ENCODE measurements at regions not wholly inside any gene's neighbourhood (a gene's known extent, or its start where the extent isn't known, plus 50 kb on each side); places are given as distances from the start of the nearest gene placed in this dataset.

DNA sequence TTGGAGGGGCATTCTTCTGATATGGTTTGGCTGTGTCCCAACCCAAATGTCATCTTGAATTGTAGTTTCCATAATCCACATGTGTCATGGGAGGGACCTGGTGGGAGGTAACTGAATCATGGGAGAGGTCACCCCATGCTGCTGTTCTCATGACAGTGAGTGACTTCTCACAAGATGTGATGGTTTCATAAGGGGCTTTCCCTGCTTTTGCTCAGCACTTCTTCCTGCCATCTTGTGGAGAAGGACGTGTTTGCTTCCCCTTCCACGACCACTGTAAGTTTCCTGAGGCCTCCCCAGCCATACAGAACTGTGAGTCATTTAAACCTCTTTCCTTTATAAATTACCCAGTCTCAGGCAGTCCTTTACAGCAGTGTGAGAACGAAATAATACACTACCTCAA lies 382.4 kb downstream of the VRK1 start:
- peak overlapping the region; percentile 91 for H3K27ac Mint-ChIP-seq
- peaks cover 41% of the 10 kb centered on the region for H3K4me1 Mint-ChIP-seq (ENCODE audit: low read depth)
- DNase-seq = peak; percentile 16 to 19
- H3K36me3 Mint-ChIP-seq (ENCODE audit: insufficient read depth in 2 of 2) = peaks cover 13 to 14% of the 10 kb centered on the region in 2 donors
- peaks cover 11 to 12% of the 10 kb centered on the region in 2 donors for H3K9me3 Mint-ChIP-seq
- peak overlapping the region in 1 of 2 donors; percentile 62 for H3K4me3 Mint-ChIP-seq
- H3K27me3 Mint-ChIP-seq (ENCODE audit: low read depth) = no peaks in the 10 kb centered on the region
- ATAC-seq (replicated peaks in 1 of 2) = peak; percentile 20 to 44

DNA sequence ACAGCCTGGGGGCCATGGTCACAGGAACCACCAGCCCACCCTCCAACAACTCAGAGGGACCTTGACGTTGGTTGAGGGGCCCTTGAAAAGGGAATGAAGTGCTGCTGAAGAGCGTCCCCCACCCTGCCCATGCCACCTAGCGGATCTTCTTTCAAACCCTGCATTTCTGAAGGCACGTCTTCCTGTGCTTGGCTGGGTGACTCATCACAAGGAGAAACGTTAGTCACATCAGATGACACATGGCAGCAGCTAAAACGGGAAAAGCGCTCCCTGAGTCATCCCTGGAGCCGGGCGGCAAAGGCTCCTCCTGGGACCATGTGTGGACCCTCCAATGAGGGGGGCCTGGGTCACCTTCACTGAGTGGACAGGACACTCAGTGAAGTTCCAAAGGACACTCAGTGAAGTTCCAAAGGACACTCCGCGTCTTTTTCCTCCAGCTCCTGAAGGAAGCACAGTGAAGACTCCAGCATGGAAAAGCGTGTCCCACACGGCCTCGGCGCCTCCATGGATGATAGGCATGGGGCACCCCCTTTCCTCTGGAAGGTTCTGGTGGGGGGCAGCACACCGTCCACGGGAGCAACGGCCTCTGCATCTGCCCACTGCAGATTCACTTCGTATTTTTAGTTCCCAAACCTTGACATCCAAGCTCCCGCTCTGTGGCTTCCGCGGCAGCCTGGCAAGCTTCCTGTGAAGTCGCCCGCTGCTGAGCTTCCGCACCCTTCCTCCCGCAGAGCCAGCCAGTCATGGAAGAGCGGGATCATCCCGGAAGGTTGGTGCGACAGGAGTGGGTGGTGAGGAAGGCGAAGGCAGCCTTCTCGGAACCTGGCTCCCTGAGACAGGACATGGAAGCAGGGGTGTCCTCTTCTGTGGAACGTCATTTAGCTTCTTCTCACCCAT lies 383.4 kb downstream of the VRK1 start:
- H3K4me3 Mint-ChIP-seq = peak overlapping the region in 1 of 2 donors; percentile 11
- H3K9me3 Mint-ChIP-seq = peaks cover 11 to 12% of the 10 kb centered on the region in 2 donors
- H3K4me1 Mint-ChIP-seq (ENCODE audit: low read depth) = peaks cover 41% of the 10 kb centered on the region
- no peaks in the 10 kb centered on the region for H3K27me3 Mint-ChIP-seq (ENCODE audit: low read depth)
- peaks cover 13 to 14% of the 10 kb centered on the region in 2 donors for H3K36me3 Mint-ChIP-seq (ENCODE audit: insufficient read depth in 2 of 2)
- peak; percentile 20 to 22 for ATAC-seq (replicated peaks in 1 of 2)
- no peak overlapping the region for H3K27ac Mint-ChIP-seq
- peak in 1 of 2 donors; percentile 13 for DNase-seq

DNA sequence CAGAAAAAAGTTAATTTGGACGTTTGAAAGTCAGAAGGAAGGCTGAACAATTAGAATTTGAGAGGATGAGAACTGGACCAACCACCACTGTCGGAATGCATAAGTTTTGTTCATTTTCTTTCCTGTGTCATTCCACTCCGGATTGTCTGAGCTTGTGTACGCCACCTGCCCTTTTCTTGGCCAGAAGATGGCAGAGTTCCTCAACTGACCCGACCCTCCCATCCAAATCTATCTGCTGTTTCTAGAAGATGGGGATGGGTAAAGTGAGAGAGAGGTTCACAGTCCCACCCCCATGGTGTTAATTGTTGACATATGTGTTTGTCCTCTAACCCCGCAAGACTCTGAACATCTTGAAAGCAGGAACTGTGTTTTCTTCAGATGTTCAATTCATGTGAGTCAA lies 388.0 kb downstream of the VRK1 start:
- Mint-ChIP-seq H3K4me3 (no peak overlapping the region), H3K36me3 (ENCODE audit: insufficient read depth in 2 of 2) (peaks cover 7% of the 10 kb centered on the region in 2 donors), H3K9me3 (peaks cover 6% of the 10 kb centered on the region in 2 donors), H3K27me3 (ENCODE audit: low read depth) (no peaks in the 10 kb centered on the region), H3K27ac (no peak overlapping the region), H3K4me1 (ENCODE audit: low read depth) (peaks cover 9% of the 10 kb centered on the region)
- ATAC-seq (replicated peaks in 1 of 2) = no peak
- DNase-seq = no peak

DNA sequence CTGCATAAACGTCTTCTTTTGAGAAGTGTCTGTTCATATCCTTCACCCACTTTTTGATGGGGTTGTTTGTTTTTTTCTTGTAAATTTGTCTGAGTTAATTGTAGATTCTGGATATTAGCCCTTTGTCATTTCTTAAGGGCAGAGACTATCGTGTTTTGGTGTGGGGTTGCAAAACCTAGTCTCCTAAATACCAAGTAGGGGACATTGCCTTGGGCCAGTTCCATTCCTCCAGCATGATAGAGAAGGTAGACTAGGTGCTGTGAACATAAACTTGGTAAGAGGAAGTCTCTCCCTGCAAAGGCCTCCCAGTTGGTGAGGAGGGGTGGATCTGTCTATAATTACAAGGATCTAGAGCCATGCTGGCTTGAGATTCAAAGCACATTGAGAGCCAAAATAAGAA lies 390.7 kb downstream of the VRK1 start:
- Mint-ChIP-seq H3K9me3 (peaks cover 0 to 1% of the 10 kb centered on the region in 2 donors), H3K36me3 (ENCODE audit: insufficient read depth in 2 of 2) (no peaks in the 10 kb centered on the region), H3K4me3 (no peak overlapping the region), H3K27ac (no peak overlapping the region), H3K4me1 (ENCODE audit: low read depth) (no peaks in the 10 kb centered on the region), H3K27me3 (ENCODE audit: low read depth) (no peaks in the 10 kb centered on the region)
- DNase-seq (no peak), ATAC-seq (replicated peaks in 1 of 2) (no peak)

DNA sequence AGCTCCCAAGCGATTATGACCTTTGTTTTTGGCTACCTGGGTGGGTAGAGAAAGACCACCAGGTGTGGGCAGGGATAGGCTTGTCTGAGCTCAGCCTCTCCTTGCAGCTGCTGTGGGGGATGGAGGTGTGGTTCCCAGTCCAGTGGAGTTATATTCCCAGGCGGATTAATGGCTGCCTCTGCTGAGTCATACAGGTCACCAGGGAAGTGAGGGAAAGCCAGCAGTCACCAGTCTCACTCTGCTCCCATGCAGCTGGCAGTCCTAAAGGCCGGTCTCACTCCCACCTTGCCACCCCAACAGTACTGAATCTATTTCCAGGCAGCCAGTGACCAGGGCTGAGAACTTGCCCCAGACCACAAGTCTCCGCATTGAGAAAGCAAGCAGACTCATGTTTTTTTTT lies 399.2 kb downstream of the VRK1 start:
- no peak for DNase-seq
- Mint-ChIP-seq H3K27ac (no peak overlapping the region), H3K36me3 (ENCODE audit: insufficient read depth in 2 of 2) (peaks cover 3 to 6% of the 10 kb centered on the region in 2 donors), H3K27me3 (ENCODE audit: low read depth) (peaks cover 6% of the 10 kb centered on the region), H3K9me3 (peaks cover 6 to 9% of the 10 kb centered on the region in 2 donors), H3K4me1 (ENCODE audit: low read depth) (peaks cover 5% of the 10 kb centered on the region), H3K4me3 (no peak overlapping the region)
- no peak for ATAC-seq (replicated peaks in 1 of 2)

DNA sequence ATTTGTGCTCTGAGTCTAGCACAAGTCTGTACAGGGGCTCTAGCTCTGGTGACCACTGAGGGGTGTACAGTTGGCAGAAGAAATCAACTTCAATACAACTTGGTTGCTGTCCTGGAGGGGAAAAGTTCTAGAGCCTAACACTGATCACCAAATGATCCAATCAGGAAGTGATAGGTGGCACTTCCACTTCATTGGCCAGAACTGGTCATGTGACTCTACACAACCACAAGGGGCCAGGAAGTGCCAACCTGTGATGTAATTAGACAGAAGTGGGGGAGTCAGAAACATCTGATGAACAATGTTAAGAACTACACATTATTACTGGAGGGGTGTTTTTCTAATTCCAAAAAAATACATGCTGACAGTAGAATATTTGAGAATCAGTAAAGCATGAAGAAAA lies 401.6 kb downstream of the VRK1 start:
- peaks cover 3 to 6% of the 10 kb centered on the region in 2 donors for H3K36me3 Mint-ChIP-seq (ENCODE audit: insufficient read depth in 2 of 2)
- peaks cover 5% of the 10 kb centered on the region for H3K4me1 Mint-ChIP-seq (ENCODE audit: low read depth)
- DNase-seq = no peak
- peaks cover 6 to 7% of the 10 kb centered on the region in 2 donors for H3K9me3 Mint-ChIP-seq
- no peak overlapping the region for H3K27ac Mint-ChIP-seq
- H3K27me3 Mint-ChIP-seq (ENCODE audit: low read depth) = peaks cover 6% of the 10 kb centered on the region
- no peak overlapping the region for H3K4me3 Mint-ChIP-seq
- ATAC-seq (replicated peaks in 1 of 2) = no peak

DNA sequence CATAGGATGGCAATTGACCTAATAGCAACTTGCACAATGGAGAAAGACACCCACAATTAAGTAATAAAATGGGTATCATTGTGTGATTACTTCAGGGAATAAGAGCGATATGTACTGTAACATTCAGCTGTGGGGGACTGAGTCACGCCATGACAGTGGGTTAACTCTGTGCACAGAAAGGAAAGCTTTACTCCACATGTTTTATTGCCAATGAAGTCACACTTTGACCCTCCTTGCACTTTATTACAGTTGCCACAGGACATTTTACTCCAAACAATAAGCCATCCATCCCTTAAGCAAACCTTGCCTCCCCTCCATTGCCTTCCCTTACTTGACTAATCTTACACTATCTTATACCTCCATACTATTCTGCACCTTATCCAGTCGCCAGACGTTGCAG lies 403.1 kb downstream of the VRK1 start:
- peaks cover 3% of the 10 kb centered on the region in 2 donors for H3K36me3 Mint-ChIP-seq (ENCODE audit: insufficient read depth in 2 of 2)
- no peak overlapping the region for H3K27ac Mint-ChIP-seq
- no peak for DNase-seq
- peaks cover 5% of the 10 kb centered on the region for H3K4me1 Mint-ChIP-seq (ENCODE audit: low read depth)
- H3K9me3 Mint-ChIP-seq = peaks cover 4% of the 10 kb centered on the region in 2 donors
- H3K4me3 Mint-ChIP-seq = no peak overlapping the region
- no peak for ATAC-seq (replicated peaks in 1 of 2)
- peaks cover 11% of the 10 kb centered on the region for H3K27me3 Mint-ChIP-seq (ENCODE audit: low read depth)

DNA sequence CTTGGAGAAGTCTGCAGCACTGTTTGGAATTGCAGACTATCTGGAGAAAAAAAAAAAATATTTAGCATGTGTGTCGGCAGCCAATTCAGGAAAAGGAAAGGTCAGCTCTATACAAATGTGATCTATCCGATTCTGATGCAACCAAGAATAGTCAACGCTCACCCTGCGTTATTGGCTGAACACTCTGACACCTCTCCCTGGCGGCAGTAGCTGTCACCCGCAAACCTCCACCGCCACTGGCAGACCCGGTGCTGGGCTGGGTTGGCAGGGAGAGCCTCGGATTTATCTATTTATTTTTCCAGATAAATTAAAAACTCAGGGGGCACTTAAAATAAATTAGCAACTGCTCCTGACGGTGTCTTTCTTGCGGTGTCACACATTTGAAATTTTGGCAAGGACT lies 409.7 kb downstream of the VRK1 start:
- H3K4me1 Mint-ChIP-seq (ENCODE audit: low read depth) = no peaks in the 10 kb centered on the region

DNA sequence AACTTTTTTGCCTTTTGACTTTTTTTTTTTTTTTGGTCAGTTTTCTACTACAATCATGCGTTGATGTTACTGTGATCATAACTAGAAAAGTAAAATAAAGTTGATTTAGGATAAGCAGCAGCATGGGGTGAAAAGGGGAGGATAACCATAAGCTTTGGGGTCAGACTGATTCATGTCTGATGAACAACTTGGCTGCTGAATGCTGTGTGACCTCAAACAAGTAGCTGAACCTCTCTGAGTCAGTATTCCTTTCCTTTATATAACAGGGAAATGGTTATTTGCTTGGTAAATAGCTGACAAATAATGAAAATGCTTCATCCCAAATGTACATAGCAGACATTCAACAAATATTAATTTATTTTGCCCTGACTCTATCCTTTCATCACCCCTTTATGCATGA lies 413.0 kb downstream of the VRK1 start:
- no peak overlapping the region for H3K27ac Mint-ChIP-seq
- no peaks in the 10 kb centered on the region for H3K9me3 Mint-ChIP-seq
- no peaks in the 10 kb centered on the region for H3K27me3 Mint-ChIP-seq (ENCODE audit: low read depth)
- no peak for ATAC-seq (replicated peaks in 1 of 2)
- no peaks in the 10 kb centered on the region for H3K36me3 Mint-ChIP-seq (ENCODE audit: insufficient read depth in 2 of 2)
- H3K4me3 Mint-ChIP-seq = no peak overlapping the region
- H3K4me1 Mint-ChIP-seq (ENCODE audit: low read depth) = no peaks in the 10 kb centered on the region
- no peak for DNase-seq

More for the DNA sequence above, 409.7 kb downstream of the VRK1 start:
- no peak for DNase-seq
- H3K27ac Mint-ChIP-seq = no peak overlapping the region
- peaks cover 0 to 1% of the 10 kb centered on the region in 2 donors for H3K9me3 Mint-ChIP-seq
- H3K36me3 Mint-ChIP-seq (ENCODE audit: insufficient read depth in 2 of 2) = no peaks in the 10 kb centered on the region
- H3K27me3 Mint-ChIP-seq (ENCODE audit: low read depth) = peaks cover 4% of the 10 kb centered on the region
- ATAC-seq (replicated peaks in 1 of 2) = no peak
- H3K4me3 Mint-ChIP-seq = no peak overlapping the region

DNA sequence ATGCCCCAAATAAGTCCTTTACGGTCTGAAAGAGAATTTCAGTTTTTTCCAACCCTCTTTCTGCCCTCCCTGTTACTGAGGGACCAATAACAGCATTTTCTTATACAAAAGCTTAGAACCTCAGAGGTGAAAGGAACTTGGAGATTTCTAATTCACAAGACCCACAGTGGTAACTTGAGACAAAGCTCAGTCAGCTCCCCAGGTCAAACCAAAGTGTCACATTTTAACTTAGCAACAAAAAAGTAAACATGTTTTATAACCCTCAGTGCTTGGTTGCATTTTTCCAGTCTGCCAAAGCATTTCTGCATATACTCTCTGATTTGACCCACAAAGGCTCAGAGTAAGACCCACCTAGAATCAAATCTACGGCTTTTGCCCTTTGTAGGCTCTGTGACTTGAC lies 415.2 kb downstream of the VRK1 start:
- Mint-ChIP-seq H3K27ac (no peak overlapping the region), H3K36me3 (ENCODE audit: insufficient read depth in 2 of 2) (no peaks in the 10 kb centered on the region), H3K9me3 (no peaks in the 10 kb centered on the region), H3K4me3 (no peak overlapping the region), H3K4me1 (ENCODE audit: low read depth) (no peaks in the 10 kb centered on the region), H3K27me3 (ENCODE audit: low read depth) (peaks cover 8% of the 10 kb centered on the region)
- DNase-seq (no peak), ATAC-seq (replicated peaks in 1 of 2) (no peak)

DNA sequence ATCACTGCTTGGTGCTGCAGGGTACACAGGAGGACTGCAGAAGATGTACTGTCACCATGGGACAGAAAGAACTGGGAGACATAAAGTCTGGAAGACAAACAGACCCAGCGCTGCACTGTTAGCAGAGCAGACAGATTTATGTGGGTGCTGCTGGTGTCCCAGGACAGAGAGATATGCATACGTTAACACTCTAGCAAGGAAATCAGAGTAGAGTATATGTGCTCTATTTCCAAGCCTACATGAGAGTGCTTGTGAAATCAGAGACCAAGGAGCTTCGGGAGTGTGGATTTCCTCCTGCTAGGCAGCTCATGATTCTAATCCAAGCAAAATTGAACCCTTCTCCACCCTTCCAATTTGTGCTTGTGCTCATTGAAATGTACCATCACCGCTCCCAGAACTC lies 416.5 kb downstream of the VRK1 start:
- ATAC-seq (replicated peaks in 1 of 2) (no peak), DNase-seq (no peak)
- Mint-ChIP-seq H3K4me1 (ENCODE audit: low read depth) (peaks cover 10% of the 10 kb centered on the region), H3K27ac (no peak overlapping the region), H3K4me3 (no peak overlapping the region), H3K9me3 (no peaks in the 10 kb centered on the region), H3K36me3 (ENCODE audit: insufficient read depth in 2 of 2) (no peaks in the 10 kb centered on the region), H3K27me3 (ENCODE audit: low read depth) (peaks cover 12% of the 10 kb centered on the region)

DNA sequence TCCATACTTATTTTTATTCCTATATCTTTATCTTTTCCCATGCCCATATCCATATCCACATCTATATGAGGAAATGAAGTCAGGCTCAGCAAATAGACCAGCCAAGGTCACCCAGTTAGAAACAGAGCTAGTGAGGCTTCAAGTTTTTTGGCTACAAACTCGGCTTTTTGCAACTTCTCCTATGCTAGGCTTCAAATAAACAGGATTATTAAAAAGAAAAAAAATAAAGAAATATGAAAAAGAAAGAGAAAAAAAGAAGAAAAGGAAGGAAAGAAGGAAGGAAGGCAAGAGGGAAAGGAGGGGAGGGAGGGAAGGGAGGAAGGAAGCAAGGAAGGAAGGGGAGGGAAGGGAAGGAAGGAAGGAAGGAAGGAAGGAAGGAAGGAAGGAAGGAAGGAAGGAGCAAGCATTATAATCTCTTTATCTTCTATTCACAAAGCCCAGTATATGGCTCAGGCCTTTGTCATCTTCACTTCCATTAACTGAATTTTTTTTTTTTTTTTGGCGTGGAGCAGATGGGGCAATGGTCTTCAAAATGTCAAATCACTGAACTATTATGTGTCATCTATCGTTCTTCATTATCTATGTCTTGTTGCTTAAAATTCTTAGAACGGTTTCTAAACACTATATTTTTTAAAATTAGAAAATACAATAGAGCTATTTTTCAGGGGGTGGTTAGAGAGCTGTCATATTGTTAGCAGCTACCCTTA lies 418.2 kb downstream of the VRK1 start:
- ATAC-seq (replicated peaks in 1 of 2) (no peak), DNase-seq (no peak)
- peaks cover 18% of the 10 kb centered on the region for H3K4me1 Mint-ChIP-seq (ENCODE audit: low read depth)
- H3K9me3 Mint-ChIP-seq = no peaks in the 10 kb centered on the region
- H3K36me3 Mint-ChIP-seq (ENCODE audit: insufficient read depth in 2 of 2) = no peaks in the 10 kb centered on the region
- no peak overlapping the region for H3K27ac Mint-ChIP-seq
- H3K4me3 Mint-ChIP-seq = no peak overlapping the region
- peaks cover 20% of the 10 kb centered on the region for H3K27me3 Mint-ChIP-seq (ENCODE audit: low read depth)

DNA sequence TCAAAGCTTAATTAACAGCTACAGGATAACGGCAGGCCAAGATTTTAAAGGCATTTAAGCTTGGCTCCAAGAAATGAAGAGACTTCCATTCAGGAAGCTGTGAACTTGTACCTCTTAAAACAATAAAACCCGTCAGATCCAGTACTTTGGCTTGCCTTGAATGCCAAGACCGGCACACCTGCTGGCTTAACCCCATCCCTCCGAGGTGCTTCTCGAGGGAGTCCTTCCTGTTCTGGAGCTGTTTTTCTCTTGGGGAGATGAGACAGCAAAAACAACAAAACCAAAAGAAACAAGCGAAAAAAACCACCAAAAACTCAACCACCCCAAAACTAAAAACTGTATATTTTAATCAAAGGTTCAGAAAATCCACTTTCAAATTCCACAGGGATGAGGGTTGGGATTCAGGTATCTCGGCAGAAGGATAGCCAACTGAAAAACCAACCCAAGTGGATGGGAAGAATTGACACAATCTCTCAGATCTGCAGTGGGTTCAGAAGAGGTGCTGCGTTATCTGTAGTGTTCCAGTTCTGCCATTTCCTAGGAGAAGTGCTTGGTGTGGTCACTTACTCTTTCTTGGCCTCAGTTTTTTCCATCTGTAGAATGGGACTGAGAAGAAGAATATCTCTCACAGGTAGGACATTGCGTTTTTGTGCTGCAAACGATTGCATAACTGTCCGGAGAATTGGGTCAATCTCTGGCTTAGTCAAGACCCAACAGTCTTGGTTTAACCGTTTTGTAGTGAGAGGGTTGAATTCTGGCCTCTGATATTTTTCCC lies 420.1 kb downstream of the VRK1 start:
- H3K27me3 Mint-ChIP-seq (ENCODE audit: low read depth) = peaks cover 20% of the 10 kb centered on the region
- H3K27ac Mint-ChIP-seq = no peak overlapping the region
- ATAC-seq (replicated peaks in 1 of 2) = no peak
- H3K36me3 Mint-ChIP-seq (ENCODE audit: insufficient read depth in 2 of 2) = no peaks in the 10 kb centered on the region
- peaks cover 18% of the 10 kb centered on the region for H3K4me1 Mint-ChIP-seq (ENCODE audit: low read depth)
- H3K9me3 Mint-ChIP-seq = no peaks in the 10 kb centered on the region
- no peak overlapping the region for H3K4me3 Mint-ChIP-seq
- no peak for DNase-seq
